HG03571 (cell line): ENCODE measurements at regions not wholly inside any gene's neighbourhood (a gene's known extent, or its start where the extent isn't known, plus 50 kb on each side); places are given as distances from the start of the nearest gene placed in this dataset.
A peak's percentile ranks its signal among the peaks of the same experiment; 100 is the strongest.
"Not testable (repeated sequence)": the region's sequence is repeated elsewhere in the genome, so short reads cannot be mapped to it uniquely, and the experiment has no call there.

Source experiments
- ATAC-seq: cut with Tn5 transposase; IDR thresholded peaks from one replicate; pipeline ENCODE4 v1.9.1; 2021; ENCODE audit not compliant: unreplicated experiment

DNA sequence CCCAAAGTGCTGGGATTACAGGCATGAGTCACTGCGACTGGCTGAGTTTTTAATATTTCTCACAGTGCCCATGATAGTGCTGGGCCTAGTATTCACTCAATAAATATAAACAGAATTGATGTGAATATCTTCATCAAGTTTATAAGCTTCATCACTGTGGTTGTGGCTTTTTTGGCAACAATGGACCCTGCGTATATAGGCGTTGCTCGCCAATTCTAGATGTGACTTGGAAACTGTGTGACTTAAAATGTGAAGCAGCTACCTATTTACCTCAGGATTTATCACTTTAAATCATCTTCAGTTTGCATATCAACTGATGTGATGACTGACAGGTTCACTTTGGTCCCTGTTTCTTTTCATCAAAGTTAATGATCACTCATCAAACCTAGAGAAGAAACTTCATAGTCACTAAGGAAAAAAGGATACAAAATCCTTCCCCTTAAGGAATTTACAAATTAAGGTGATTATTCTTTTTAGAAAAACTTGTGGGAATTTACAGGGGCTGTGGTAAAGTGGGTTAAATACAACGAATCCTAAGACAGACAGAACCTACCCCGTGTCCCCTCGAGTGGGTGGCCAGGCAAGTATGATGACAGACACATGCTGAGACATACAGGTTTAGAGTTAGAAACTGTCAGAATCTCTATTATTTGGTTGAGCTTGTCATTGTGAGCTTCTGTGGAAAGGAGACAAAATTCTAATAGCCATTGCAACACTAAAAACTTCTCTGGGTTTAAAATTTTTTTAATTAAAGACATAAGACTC, 101.3 kb downstream of the AKAP11 start:
- ATAC-seq, result no peak

DNA sequence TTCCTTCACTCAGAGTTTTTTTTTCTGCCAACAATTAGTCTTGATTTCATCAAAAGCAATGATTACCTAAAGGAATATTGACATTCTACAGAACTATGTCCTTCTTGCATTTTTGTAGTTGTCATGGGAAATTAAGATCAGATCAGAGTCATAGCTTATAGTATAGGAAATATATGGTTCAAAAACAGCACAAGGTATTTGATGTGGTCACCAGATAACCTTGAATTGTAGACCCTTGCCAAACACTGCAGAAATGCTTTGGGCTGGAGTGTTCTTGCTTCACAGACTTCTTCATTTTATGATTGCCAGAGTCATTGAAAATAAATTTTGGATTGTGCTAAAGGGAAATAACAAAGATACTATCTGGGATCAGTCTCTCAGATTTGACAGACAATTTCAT, 103.7 kb downstream of the AKAP11 start:
- ATAC-seq, result no peak

DNA sequence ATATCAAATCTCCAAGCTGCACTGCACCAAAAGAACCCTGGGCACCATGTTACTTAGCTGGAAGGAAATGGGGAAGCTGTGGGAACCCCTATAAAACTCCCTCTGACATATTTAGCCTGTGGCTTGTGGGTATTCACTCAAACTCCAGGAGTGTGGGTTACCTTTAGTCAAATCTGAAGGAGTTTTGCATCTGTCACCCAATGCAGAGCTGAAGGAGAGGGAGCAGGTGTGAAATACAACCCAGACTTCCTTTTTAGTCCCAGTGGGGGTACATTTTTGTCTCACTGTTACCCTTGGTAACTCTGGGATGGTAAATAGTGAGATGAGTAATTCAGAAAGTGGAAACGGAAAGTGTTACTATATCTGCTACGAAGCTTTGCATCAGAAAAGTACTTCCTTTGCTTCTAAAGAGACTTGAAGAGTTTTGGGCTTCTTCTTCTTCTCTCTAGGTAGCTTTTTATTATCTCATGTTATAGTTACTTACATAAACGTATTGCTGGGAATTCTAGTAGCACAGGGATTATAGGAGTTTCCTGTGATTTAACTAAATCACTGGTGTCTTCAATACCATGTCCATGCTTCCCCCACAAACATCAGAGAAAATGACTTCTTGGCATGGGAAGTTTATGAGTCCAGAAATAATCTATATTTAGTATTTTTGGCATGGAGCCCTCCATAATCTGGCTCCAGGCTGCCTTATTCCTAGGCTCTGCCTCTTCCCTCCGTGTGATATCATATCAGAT, 105.9 kb downstream of the AKAP11 start:
- peak; percentile 78 for ATAC-seq

DNA sequence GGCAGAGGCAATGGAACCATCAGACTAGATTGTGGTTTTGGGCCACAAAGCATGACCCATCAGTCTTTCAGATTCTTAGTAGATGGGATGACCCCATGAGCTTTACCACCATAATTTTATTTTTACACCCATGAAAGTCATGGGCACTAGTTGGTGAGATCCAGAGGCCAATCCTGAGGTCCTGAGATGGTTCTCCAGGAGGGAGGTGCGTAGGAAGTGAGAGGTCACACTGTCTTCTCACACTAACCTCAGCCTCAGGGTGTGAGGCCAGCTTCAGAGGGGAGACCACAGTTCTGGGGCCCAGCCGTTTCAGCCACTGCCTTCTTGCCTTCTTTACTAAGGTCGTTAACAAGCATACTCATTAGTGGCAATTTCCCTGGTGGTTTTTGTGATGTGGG, 106.4 kb downstream of the AKAP11 start:
- no peak for ATAC-seq

DNA sequence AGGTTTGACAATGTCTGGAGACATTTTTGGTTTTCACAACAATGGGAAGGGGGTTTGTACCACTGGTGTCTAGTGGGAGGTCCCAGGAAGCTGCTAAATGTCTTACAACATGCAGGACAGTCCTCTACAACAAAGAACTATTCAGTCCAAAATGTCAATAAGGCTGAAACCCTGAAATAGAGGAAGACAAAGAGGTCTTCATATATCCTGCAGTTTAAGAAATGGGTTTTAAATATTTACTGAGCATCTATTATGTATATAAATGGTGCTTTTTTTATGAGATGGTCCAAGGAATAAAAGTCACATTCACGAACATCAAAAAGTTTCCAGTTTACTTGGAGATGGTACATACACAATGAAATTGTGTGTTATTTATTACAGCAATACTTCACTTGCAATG, 107.3 kb downstream of the AKAP11 start:
- ATAC-seq, result no peak

DNA sequence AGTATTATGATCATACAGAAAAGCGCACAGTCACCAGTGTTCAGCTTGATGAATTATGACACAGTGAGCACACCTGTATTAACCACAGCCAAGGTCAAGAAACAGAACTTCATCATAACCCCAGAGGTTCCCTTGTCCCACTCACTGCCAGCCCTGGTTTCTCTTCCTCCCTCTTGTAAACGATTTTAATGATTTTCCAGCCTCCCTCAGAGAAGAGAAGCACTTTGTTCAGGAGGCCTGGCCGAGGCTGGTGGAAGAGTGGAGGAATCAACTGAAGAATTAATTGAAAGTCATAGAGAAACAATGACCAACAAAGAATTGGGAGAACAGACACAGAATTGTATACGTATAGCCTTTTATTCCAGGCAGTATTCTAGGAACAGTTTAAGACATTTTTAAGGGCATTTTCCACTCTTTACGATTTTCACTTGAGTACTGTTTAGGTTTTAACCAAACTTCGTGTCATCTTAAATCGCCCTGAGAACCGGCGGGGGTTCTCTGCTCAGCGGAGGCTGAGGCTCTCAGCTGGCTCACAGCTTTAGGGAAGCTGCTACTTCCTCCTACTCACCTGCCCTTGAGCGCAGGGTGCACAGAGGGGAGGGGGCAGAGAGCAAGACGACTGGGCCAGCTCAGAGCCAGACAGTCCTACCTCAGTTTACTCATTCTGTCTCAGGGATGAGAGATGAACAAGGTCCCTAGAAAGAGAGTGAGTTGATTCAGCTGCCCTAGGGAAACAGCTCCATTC, 108.6 kb downstream of the AKAP11 start:
- peak; percentile 47 for ATAC-seq

DNA sequence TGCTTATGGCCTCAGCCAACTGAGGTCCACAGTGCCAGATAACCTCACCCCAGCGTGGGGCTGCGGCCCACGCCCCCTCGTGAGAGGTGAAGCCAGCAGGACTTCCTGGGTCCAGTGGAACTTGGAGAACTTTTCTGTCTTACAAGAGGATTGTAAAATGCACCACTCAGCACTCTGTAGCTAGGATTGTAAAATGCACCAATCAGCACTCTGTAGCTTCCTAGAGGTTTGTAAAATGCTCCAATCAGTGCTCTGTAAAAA, 109.1 kb downstream of the AKAP11 start:
- no peak for ATAC-seq

DNA sequence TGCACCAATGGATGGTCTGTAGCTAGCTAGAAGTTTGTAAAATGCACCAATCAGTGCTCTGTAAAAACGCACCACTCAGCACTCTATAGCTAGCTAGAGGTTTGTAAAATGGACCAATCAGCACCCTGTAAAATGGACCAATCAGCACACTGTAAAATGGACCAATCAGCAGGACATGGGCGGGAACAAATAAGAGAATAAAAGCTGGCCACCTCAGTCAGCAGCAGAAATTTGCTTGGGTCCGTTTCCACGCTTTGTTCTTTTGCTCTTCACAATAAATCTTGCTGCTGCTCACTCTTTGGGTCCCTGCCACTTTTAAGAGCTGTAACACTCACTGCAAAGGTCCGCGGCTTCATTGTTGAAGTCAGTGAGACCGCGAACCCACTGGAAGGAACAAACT, 109.5 kb downstream of the AKAP11 start:
- ATAC-seq, result not testable (repeated sequence)

DNA sequence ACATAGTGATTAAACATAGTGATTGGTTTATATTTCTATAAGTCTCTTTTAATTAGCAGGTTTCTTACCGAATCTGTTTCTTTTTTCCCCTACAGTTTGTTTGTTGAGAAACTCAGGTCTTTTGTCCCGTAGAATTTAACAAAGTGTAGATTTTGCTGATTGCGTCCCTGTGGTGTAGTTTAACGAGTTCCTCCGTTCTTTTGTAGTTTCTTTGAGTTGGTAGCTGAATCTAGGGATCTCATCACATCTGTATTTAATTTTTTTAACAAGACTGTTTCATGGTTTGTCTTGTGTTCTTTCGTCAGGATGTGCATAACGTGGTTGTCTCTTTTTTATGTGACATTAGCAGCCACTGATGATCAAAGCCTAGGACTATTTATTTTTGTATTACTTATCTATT, 111.1 kb downstream of the AKAP11 start:
- no peak for ATAC-seq

DNA sequence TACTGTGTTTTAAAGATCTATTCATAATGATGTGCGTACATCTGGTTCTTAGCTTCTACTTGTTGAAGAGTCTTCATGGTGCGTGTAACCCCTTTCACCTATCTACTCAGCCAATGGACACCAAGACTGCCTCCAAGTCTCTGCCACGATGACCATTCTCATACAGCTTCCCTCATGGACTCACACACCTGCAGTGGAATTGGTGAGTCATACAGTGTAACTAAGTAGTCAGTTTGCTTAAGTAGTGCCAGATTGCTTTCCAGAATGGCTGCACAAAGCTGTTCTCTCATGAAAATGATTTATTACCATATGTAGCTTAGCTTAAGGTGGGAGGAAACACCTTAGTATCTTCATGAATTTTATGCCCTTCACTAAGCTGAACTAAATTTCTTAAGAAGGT, 112.3 kb downstream of the AKAP11 start:
- no peak for ATAC-seq

DNA sequence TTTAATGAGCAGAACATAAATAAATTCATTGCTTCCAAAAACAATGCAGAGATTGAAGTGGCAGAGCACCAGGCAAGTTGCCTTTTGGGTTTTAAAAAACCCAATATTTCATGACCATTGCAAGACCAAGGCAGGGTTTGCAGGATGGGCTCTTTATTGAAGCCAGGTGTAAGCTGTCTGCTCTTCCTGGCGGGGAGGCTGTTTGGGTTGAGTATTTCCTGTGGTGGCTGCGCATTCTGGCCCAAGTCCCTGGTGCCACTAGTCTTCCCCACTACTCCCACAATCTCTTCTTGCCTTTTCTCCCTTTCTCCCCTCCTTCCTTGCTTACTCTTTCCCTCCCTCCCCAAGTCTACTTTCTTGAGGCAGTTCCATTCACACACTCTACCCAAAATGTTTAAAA, 116.4 kb downstream of the AKAP11 start:
- no peak for ATAC-seq

DNA sequence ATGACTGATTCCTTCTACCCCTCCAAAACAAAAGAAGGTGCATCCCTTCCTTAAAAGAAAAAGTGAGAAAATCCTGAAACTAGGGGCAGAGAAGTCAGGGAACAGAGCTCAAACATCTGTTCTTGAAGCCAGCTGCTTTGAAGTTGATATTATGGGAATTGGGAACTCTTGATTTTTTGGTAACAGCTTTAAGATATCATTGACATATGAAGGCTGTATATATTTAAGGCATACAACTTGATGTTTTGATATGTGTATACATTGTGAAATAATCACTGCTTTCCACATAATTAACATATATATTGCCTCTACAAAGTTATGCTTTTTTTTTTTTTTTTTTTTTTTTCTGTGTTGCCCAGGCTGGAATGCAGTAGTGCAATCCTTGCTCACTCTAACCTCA, 117.1 kb downstream of the AKAP11 start:
- no peak for ATAC-seq

DNA sequence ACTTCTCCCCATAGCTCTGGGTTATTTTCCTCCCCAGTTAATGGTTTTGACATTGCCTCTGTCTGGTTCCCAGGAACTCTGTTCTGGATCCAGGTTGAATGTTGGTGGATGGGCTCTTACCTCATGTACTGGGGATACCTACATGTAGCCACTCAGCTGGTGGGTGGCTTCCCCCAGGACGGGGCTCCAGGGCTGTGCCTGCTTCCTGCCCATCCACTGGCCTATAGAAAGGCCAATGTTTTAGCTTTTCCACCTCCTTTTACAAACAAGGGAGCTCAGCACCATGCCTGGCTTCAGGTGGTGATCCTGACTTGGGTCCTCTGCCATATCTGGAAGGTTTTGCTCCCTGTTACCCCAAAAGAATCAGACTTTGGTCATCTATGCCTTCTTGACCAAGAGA, 120.2 kb downstream of the AKAP11 start:
- no peak for ATAC-seq

DNA sequence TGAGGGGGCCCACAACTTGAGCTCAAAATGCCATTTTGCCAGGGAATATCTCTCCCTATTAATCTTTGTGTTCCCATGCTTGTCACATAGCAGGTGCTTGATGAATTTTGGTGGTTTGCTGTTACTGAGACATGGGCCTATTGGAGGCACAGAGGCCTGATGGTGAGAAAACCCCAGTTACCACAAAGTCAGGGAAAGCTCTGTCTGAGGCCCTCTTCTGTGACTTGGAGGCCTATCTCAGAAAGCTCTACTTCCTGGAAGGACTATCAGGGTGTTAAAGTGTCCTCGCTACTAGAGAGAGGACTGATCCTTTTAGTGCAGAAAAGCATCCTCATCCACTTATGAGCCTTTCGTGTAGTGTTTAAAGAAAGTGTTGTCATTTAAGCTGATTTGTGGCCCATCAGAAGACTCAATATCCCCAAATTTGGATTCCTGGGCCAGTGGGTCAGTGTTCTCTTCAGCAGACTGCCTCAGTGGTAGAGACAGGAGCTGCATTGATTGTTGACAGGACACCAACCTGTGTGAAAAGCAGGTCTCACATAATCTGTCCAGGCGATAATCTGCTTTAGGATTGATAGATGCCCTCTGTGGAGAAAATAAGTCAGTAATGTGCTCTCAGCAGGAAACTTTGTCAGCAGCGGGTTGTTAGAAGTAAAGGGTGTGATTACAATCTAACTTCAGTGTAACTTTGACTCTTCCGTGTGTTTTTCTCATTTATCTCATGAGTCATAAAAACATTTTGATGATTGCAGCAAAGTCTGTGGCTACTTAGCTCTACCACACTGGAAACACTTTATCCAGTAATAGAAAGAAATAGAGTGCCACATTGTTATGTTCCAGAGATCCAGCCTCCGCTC, 121.0 kb downstream of the AKAP11 start:
- ATAC-seq, result no peak

DNA sequence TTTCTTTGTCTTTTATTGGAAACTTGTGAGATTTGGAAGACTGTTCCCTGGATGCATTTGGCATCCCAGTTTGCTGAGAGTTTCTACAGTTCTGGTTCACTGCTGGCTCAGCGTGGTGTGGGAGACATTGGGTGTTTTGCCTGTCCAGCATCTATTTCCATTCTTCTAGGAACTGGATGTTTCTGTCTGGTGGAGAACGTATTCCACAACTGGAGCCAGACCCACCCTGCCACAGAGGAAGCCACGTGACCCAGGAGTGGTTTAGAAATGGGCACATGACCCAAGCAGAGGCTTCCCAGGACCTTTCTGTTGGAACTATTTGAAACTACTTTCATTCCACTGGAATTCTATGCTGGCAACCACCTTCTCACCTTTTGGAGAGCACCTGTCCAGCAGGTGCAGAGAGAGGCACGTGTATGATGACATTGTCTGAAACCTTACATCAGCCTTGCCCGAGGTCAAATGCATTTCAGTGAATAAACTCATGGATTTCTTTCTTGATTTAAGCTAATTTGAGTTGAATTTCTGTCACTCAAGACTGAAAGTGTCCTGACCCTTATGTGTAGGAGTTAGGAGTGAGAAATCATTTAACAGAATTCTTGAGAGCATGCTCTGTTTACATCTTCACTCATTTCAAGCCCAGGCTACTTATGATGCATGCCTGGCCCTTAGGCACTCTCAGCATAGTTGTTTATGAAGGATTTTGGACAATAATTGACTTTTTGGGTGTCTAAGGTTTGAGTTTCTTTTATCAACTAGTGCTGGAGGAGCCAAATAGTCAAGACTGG, 121.8 kb downstream of the AKAP11 start:
- no peak for ATAC-seq

DNA sequence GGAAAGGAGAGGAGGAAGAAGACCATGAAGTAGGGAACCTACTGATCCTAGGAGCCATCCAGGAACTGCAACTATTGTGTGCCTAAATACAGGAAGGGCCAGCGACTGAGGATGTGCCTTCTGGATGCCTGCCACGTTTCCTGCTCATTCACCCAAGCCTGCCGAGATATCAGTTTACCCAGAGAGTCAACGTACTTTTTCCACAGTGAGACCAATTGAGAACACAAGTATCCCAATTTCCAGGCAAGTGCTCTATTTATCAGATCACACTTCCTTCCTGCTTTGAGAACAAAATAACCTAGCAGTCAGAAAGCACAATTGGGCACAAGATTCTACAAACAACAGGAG, 122.4 kb downstream of the AKAP11 start:
- no peak for ATAC-seq

DNA sequence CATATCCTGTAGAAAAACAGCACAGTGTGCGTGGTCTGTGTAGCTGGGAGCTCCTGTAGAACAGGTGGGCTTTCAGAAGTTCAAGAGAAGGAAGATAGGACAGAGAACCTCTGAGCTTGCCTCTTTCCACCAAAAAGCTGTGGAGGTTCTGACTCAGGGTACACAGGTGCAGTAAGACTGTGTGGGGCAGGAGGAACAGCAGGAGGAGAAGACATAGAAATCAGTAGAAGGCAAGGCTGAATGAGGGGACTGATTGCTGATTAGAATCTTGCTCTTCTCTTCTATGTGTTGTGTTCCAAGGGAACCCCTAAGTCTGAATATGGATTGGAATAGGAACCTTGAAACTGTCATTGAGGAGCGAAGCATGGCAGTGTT, 122.7 kb downstream of the AKAP11 start:
- ATAC-seq, result no peak

DNA sequence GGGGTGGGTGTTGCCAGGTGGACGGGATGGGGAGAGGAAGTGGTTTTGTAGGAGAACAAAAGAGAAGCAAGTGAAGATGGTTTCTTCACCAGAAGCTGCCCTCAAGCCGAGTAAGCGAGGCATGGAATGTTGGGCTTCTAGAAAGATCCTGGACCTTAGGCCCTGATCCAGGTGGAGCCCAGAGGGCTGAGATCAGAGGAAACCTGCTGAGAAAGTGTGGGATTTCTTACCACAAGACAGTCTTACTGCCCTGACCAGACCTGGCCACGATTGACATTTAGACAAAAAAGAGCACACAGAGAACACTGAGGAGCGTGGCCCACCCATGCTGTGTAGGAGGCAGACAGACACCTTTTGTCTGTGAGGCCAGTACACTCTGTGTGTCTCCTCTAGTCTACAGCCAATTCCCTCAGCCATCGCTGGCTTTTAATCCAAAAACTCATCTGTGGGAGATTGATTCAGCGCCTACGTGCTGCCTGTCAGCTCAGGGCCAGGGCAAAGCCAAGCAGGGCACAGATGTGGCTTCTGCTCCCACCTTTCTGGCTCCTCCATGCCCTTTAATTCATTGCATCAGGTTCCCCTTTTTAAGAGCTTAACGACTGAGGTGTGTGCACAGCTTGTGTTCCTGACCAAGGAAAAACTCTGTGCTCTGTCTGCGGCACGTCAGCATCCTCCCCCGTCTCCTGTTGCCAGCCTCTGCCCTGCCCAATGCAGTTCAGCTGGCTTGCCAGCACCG, 123.3 kb downstream of the AKAP11 start:
- ATAC-seq, result no peak

DNA sequence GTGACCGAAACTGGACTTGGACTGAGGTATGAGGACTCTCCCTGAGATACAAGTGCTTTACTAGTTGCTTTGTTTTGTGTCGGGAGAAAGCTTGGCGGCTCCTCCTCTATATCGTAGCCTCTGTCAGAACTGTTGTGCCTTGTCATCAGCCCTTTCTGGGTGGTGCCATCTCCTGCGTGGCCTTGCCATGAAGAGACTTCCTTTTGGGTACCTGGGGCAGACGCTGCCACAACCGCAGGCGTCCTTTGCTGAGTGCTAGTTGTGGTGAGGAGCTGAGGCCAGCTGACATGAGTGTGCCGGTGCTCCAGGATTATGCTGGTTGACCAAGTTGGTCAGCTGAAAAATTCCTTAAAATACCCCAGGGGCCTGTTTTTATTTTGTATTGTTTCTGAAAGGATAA, 124.5 kb downstream of the AKAP11 start:
- ATAC-seq, result no peak
